Amniotic epithelial cell (primary cell): ENCODE measurements at regions not wholly inside any gene's neighbourhood (a gene's known extent, or its start where the extent isn't known, plus 50 kb on each side); places are given as distances from the start of the nearest gene placed in this dataset.

Source experiments
- DNase-seq: peaks from one replicate; pipeline ENCODE4 v3.0.0-alpha.2; 2010; ENCODE audit warnings: low read depth

DNA sequence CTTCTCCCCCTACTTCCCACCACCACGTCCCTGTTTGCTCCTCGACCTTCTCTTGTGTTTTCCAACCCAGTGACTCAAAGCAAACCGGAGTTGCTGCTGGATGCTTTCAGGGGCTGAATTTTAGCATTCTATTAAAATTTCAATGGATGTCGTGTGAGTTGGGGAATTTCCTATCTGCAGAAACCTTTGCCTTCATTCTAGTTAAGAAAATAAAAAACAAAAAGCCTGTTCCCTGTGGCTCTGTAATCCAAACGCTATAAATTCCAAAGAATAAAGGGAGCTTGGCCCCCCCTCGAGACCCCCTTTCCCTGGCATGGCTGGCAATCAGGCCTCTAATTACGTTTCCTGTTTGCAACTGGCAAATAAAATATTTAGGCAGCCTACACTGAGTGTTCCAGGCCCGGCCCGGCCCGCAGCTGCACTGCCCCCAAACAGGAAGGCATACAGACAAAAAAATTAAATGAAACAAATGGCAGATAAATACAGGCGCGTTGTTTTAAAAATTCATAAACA, 139.4 kb upstream of the PPP1R26 start:
- DNase-seq, result no peak

GRCh38 chr9:135340726-135341475, 138.7 kb upstream of the PPP1R26 start:
- DNase-seq, result no peak

- no peak for DNase-seq
Measured at GRCh38 chr9:135341612-135342169, 137.9 kb upstream of the PPP1R26 start.

GRCh38 chr9:135342206-135343130, 137.1 kb upstream of the PPP1R26 start:
- DNase-seq, result no peak

DNA sequence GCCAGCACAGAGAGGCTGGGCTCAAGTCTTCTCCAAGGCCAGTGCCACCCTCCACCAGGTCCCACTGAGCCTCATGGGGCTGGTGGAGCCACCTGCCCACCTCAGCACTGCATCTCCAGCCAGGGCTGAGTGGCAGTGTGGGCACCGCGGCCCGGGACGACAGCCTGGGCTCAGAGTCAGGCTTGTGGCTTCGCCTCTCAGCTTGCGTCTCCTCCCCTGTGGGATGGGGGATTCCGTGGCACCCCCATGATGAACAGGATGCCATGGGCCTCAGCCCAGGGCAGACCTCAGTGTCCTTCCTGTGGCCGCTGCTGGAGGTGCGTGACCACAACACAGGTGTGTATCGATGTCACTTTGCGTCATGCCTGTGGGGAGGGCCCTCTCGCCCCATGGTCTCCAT, 136.4 kb upstream of the PPP1R26 start:
- no peak for DNase-seq

DNA sequence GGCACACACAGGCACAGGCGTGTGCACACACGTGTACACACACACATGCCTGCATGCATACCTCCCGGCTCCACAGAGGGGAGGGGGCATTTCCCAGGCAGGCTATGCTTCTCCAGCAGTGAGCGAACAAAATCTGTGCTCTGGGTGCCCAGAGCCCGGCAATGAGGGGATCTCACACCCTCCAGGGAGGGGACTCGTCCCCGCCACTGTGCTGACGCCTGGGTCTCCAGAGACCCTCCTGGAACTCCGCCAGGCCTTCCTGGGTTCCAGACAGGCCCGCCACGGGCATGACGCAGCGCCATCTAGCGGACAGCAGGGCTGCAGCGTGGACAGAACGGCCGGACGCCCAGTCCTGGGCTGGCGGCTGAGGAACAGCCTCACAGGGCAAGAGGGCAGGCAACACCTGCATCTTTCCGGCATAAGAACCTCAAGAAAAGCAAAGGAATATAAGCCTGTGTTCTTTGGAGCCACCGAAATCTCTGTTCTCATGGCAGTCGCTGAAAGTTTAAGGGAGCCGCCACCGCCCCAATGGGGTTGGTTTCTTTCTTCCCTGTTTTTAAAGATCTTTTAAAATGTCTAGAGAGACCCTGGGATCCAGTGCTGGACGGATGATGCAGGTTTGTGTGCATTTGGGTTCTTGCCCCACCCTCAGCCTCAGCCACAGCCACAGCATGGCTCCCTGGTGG, 135.6 kb upstream of the PPP1R26 start:
- DNase-seq, result no peak

GRCh38 chr9:135344523-135344901, 135.1 kb upstream of the PPP1R26 start:
- DNase-seq, result no peak

- DNase-seq, result no peak
Measured at GRCh38 chr9:135344915-135345500, 134.6 kb upstream of the PPP1R26 start.

GRCh38 chr9:135345775-135346433, 133.7 kb upstream of the PPP1R26 start:
- no peak for DNase-seq

- DNase-seq, result no peak
Measured at GRCh38 chr9:135346438-135347050, 133.0 kb upstream of the PPP1R26 start.

- DNase-seq, result no peak
Measured at GRCh38 chr9:135347461-135347860, 132.1 kb upstream of the PPP1R26 start.

GRCh38 chr9:135348076-135348787, 131.3 kb upstream of the PPP1R26 start:
- DNase-seq, result no peak

DNA sequence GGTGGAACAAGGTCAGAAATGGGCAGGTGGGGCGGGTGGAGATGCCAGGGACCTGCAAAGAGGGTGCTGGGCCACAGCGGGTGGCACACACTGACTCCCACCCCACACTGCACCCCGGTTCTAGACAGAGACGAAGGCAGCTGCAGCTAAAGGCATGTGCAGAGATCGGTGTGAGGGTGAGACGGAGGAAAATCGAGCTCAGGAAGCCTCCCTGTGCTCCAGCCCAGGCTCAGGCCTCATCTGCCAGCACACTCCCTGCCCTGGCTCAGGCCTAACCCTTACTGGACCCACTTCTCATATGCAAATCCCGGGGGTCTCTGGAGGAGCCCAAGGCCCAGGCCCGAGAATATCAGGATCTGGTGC, 130.8 kb upstream of the PPP1R26 start:
- DNase-seq, result no peak

DNA sequence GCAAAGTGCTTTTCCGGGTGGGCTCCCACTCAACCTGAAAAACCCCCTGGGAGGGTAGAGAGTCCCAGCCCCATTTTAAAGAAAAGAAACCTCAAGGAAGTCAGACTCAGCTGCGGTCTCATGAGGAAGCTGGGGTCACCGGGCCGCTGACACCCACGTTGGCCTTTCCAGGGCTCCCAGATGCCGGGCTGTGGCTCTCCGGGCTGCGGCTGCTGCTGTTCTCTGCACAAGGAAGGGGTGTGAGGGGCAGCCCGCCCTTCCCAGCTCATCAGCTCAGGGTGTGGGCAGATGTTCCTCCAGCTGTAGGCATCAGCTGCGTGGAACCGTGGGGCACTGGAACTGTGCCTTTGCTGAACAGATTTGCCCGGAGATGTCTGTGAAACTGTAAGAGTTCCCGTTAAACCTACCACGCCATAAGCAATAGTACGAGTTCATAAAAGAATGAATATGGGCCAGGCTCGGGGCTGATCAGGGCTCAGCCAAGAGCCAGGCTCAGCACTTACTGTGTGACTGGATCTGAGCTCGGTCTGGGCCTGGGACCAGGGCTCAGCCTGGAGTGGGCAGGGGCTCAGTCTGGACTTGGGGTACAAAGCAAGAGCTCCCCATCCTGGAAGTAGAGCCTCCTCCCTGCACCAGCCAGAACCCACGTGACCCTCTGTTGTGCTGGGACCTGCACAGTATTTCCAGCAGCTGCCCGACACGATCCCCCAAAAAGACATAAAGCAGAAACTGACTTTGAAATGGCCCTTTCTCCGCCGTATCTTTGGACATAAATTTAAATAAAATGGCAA, 130.2 kb upstream of the PPP1R26 start:
- DNase-seq, result no peak

DNA sequence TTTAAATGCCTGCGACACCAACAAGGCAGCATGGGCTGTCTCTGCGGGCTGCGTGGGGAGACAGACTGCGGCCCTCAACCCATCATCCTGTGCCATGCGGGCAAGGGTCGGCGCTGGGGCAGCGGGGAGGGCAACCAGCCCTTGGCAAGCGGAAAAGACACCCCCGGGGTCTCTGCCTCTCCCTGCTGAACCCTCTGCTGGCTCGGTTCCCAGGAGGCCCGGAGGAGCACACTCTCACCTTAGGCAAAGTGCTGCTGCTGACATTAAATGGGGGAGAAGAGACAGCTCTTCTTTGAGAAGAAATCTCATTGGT, 129.6 kb upstream of the PPP1R26 start:
- DNase-seq, result no peak

DNA sequence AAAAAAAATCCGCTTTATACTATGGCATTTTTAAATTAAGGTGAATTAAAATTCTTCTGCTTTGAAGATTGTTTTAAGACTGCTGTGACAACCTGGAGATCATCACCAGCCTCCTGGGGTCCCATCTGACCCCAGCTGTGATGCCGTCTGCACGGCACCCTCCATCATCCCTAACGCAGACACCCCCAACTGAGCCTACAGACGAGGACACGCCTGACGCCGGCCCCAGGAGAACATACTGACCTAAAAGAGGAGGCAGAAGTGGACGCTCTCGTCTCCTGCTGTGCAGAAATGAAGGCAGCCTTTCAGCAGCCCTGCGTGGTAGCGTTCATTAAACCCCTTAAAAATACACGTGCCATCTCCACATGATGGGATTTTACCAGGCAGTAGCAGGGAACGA, 125.6 kb upstream of the PPP1R26 start:
- no peak for DNase-seq

DNA sequence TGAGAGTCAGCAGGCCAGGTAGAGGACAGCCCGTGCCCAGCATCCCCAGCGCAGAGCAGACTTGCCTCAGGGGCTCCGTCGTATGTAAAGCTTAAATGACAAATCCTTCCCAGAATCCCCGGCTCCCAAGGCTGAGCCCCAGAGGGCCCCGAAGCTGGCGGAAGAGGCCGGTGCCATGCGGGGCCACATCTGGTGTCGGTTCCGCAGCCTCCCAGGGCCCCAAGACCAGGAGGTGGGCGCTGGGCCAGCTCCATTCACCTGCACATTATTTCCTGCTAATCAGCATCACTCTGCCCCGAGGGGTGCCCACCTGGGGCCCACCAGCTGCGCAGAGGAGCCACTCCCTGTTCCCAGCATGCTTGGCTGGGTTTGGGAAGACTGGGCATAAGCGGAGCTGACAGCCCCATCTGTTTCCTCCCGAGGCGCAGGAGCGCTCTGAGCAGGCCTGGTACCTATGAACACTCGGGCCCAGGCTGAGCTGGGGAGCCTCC, 124.0 kb upstream of the PPP1R26 start:
- no peak for DNase-seq

DNA sequence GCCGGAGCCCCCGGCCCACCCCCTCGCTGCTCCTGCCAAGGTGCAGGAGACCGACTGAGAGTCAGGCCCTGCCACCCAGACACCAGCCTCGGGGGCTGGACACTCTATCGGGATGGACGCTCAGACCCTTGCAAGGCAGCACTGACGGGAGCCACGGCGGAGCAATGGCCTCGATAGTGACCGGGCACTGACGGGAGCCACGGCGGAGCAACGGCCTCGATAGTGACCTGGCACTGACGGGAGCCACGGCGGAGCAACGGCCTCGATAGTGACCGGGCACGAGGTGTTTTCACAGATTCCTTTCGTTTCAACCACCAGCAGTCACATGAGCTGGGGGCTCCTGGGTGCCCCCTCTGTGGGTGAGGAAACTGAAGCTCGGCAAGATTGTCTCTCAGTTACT, 123.6 kb upstream of the PPP1R26 start:
- DNase-seq, result no peak

GRCh38 chr9:135356796-135357195, 122.8 kb upstream of the PPP1R26 start:
- DNase-seq, result no peak
